Neural progenitor cell (in vitro differentiated cells): ENCODE measurements at regions not wholly inside any gene's neighbourhood (a gene's known extent, or its start where the extent isn't known, plus 50 kb on each side); places are given as distances from the start of the nearest gene placed in this dataset.

Source experiments
- DNase-seq: peaks from one replicate; pipeline ENCODE4 v3.0.0-alpha.2; 2016; ENCODE audit warnings: low spot score
- H2AFZ ChIP-seq: fragments of 200-600 bp; sonication (generic); replicated peaks from 2 replicates; pipeline ENCODE4 v1.6.1; 2016; ENCODE audit warnings: antibody characterized with exemption
- H3F3A ChIP-seq: fragments of 200-600 bp; sonication (generic); 2 replicates; pipeline ENCODE4 v1.6.1; 2016; ENCODE audit warnings: antibody characterized with exemption, low read depth
- H3K27ac ChIP-seq: fragments of 200-600 bp; sonication (generic); 2 replicates; pipeline ENCODE4 v1.5.1; 2016; ENCODE audit warnings: mild to moderate bottlenecking
- H3K27me3 ChIP-seq: fragments of 200-600 bp; sonication (generic); 2 replicates; pipeline ENCODE4 v1.6.1; 2016; ENCODE audit warnings: mild to moderate bottlenecking, moderate library complexity
- H3K36me3 ChIP-seq: fragments of 200-600 bp; sonication (generic); 2 replicates; pipeline ENCODE4 v1.5.1; 2016
- H3K4me1 ChIP-seq: fragments of 200-600 bp; sonication (generic); 2 replicates; pipeline ENCODE4 v1.6.1; 2016; ENCODE audit warnings: mixed run types
- H3K4me2 ChIP-seq: fragments of 200-600 bp; sonication (generic); 2 replicates; pipeline ENCODE4 v1.6.1; 2016
- H3K4me3 ChIP-seq: fragments of 200-600 bp; sonication (generic); 2 replicates; pipeline ENCODE4 v1.5.1; 2016
- H3K79me2 ChIP-seq: fragments of 200-600 bp; sonication (generic); 2 replicates; pipeline ENCODE4 v1.6.1; 2016; ENCODE audit warnings: low read depth
- H3K9ac ChIP-seq: fragments of 200-600 bp; sonication (generic); 2 replicates; pipeline ENCODE4 v1.6.1; 2016
- H3K9me3 ChIP-seq: fragments of 200-600 bp; sonication (generic); 2 replicates; pipeline ENCODE4 v1.5.1; 2016; ENCODE audit warnings: low read depth
- H4K20me1 ChIP-seq: fragments of 200-600 bp; sonication (generic); 2 replicates; pipeline ENCODE4 v1.6.1; 2016; ENCODE audit warnings: low read depth
- H3K27ac Mint-ChIP-seq: 3 replicates; pipeline ENCODE4 v1.8.0; 2021; ENCODE audit warnings: mixed read lengths
- H3K27me3 Mint-ChIP-seq: 2 replicates; pipeline ENCODE4 v1.8.0; 2022; ENCODE audit warnings: low read depth, mild to moderate bottlenecking, inconsistent platforms, moderate library complexity, mixed read lengths; ENCODE audit not compliant: insufficient read depth
- H3K36me3 Mint-ChIP-seq: 3 replicates; pipeline ENCODE4 v1.8.0; 2021; ENCODE audit warnings: mixed read lengths
- H3K4me1 Mint-ChIP-seq: 3 replicates; pipeline ENCODE4 v1.8.0; 2021; ENCODE audit warnings: mixed read lengths
- H3K4me3 Mint-ChIP-seq: 3 replicates; pipeline ENCODE4 v1.8.0; 2021; ENCODE audit warnings: mild to moderate bottlenecking, moderate library complexity, mixed read lengths
- H3K9me3 Mint-ChIP-seq: 3 replicates; pipeline ENCODE4 v1.8.0; 2020; ENCODE audit warnings: mixed read lengths
- CTCF ChIP-seq: fragments of 200-600 bp; sonication (generic); IDR thresholded peaks from 2 replicates; pipeline ENCODE4 v1.5.1; 2017; ENCODE audit warnings: antibody characterized with exemption, mild to moderate bottlenecking
- EZH2 ChIP-seq: fragments of 200-600 bp; sonication (generic); IDR thresholded peaks from 2 replicates; pipeline ENCODE4 v1.6.1; 2017; ENCODE audit warnings: antibody characterized with exemption, mild to moderate bottlenecking, moderate library complexity
- EZH2phosphoT487 ChIP-seq: fragments of 200-600 bp; sonication (generic); IDR thresholded peaks from 2 replicates; pipeline ENCODE4 v1.6.1; 2017; ENCODE audit warnings: antibody characterized with exemption

- H3K4me3 Mint-ChIP-seq = no peak overlapping the region
- no peaks in the 10 kb centered on the region for H3F3A ChIP-seq
- no peaks in the 10 kb centered on the region for H3K9me3 Mint-ChIP-seq
Observed at GRCh38 chr14:25882899-25883298, 714.9 kb downstream of the NOVA1 start.

DNA sequence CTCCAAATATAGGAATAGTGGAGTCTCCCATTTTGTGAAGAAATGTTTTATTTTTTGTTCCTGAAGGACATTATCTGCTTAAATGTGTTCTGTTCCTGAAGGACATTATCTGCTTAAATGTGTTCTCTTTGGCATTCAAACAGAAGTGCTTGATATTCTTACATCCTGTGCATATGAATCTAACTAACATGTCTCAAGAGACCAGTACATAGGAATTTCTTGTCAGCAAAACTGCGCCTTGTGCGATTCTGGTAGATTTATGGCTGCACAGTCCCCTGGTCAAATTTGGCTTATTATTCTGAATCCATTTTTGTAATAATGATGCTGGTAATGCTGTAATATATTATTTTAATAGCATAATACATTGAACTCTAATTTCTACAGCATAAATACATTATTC is 722.4 kb downstream of the NOVA1 start:
- no peaks in the 10 kb centered on the region for H3K9me3 ChIP-seq
- H3K27me3 ChIP-seq = no peaks in the 10 kb centered on the region
- H3K36me3 ChIP-seq = no peaks in the 10 kb centered on the region
- H3K79me2 ChIP-seq = no peaks in the 10 kb centered on the region
- TF ChIP-seq EZH2 (no peak), EZH2phosphoT487 (no peak), CTCF (no peak)
- no peak for DNase-seq
- Mint-ChIP-seq H3K36me3 (no peaks in the 10 kb centered on the region), H3K9me3 (no peaks in the 10 kb centered on the region), H3K27ac (no peak overlapping the region), H3K4me1 (peaks cover 20% of the 10 kb centered on the region), H3K27me3 (no peaks in the 10 kb centered on the region), H3K4me3 (no peak overlapping the region)
- H3K4me3 ChIP-seq = no peak overlapping the region
- no peaks in the 10 kb centered on the region for H3F3A ChIP-seq
- H3K27ac ChIP-seq = no peak overlapping the region
- no peak overlapping the region for H3K4me2 ChIP-seq
- H4K20me1 ChIP-seq = no peaks in the 10 kb centered on the region
- H3K9ac ChIP-seq = no peak overlapping the region
- H3K4me1 ChIP-seq = peaks cover 13% of the 10 kb centered on the region
- no peak overlapping the region for H2AFZ ChIP-seq

More at GRCh38 chr14:25882899-25883298, 714.9 kb downstream of the NOVA1 start:
- Histone ChIP-seq H3K36me3 (no peaks in the 10 kb centered on the region), H4K20me1 (no peaks in the 10 kb centered on the region), H3K27me3 (no peaks in the 10 kb centered on the region), H3K4me3 (no peak overlapping the region), H2AFZ (no peak overlapping the region), H3K4me1 (peaks cover 16% of the 10 kb centered on the region), H3K27ac (no peak overlapping the region), H3K4me2 (no peak overlapping the region), H3K9me3 (no peaks in the 10 kb centered on the region), H3K9ac (no peak overlapping the region), H3K79me2 (no peaks in the 10 kb centered on the region)
- Mint-ChIP-seq H3K27me3 (no peaks in the 10 kb centered on the region), H3K4me1 (peaks cover 19% of the 10 kb centered on the region), H3K36me3 (no peaks in the 10 kb centered on the region), H3K27ac (no peak overlapping the region)
- DNase-seq = no peak
- TF ChIP-seq CTCF (no peak), EZH2phosphoT487 (no peak), EZH2 (no peak)

DNA sequence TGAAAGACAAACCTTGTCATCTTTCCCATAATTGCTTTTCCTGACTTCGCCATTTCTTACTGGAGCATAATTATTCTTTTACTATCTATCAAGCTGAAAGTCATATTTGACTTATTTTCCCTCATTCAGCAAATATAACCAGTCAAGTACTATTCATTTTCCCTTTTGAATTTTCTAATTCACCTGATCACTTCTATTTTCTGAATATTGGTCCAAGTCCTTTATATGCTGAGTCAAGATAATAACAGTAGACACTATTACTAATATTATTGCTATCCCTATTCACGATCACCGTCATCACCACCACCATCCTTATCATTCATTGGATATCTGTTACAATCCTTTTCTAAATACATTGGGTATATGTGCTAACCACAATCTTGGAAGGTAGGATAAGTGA is 728.0 kb downstream of the NOVA1 start:
- no peak overlapping the region for H3K9ac ChIP-seq
- H4K20me1 ChIP-seq = no peaks in the 10 kb centered on the region
- H3K9me3 Mint-ChIP-seq = no peaks in the 10 kb centered on the region
- no peaks in the 10 kb centered on the region for H3K79me2 ChIP-seq
- H3K4me2 ChIP-seq = no peak overlapping the region
- H3K4me3 ChIP-seq = no peak overlapping the region
- no peaks in the 10 kb centered on the region for H3K27me3 Mint-ChIP-seq
- no peaks in the 10 kb centered on the region for H3K36me3 Mint-ChIP-seq
- TF ChIP-seq EZH2phosphoT487 (no peak), CTCF (no peak), EZH2 (no peak)
- no peak overlapping the region for H3K27ac Mint-ChIP-seq
- H3K4me3 Mint-ChIP-seq = no peak overlapping the region
- no peaks in the 10 kb centered on the region for H3K27me3 ChIP-seq
- H2AFZ ChIP-seq = no peak overlapping the region
- no peaks in the 10 kb centered on the region for H3K36me3 ChIP-seq
- DNase-seq = no peak
- H3F3A ChIP-seq = peaks cover 4% of the 10 kb centered on the region
- no peaks in the 10 kb centered on the region for H3K4me1 Mint-ChIP-seq
- no peaks in the 10 kb centered on the region for H3K4me1 ChIP-seq
- H3K27ac ChIP-seq = no peak overlapping the region
- no peaks in the 10 kb centered on the region for H3K9me3 ChIP-seq
